GM12891 (cell line): ENCODE measurements at regions not wholly inside any gene's neighbourhood (a gene's known extent, or its start where the extent isn't known, plus 50 kb on each side); places are given as distances from the start of the nearest gene placed in this dataset.

Source experiments
- PAX5 ChIP-seq: IDR thresholded peaks from 2 replicates; pipeline ENCODE4 v1.6.1; 2011; ENCODE audit warnings: low read length, moderate library complexity, mild to moderate bottlenecking; ENCODE audit not compliant: insufficient read depth, severe bottlenecking
- POLR2A ChIP-seq: IDR thresholded peaks from 2 replicates; pipeline ENCODE4 v1.6.1; 2011; ENCODE audit warnings: low read depth, low read length, control low read depth
- POLR2AphosphoS5 ChIP-seq: IDR thresholded peaks from 2 replicates; pipeline ENCODE4 v1.6.1; 2011; ENCODE audit warnings: low read depth, low read length, control low read depth
- POU2F2 ChIP-seq: IDR thresholded peaks from 2 replicates; pipeline ENCODE4 v1.6.1; 2011; ENCODE audit warnings: low read depth, mild to moderate bottlenecking, control low read depth, low read length, moderate library complexity
- SPI1 ChIP-seq: IDR thresholded peaks from 2 replicates; pipeline ENCODE4 v1.6.1; 2011; ENCODE audit warnings: low read depth, low read length, control low read depth
- TAF1 ChIP-seq: IDR thresholded peaks from 2 replicates; pipeline ENCODE4 v1.6.1; 2011; ENCODE audit warnings: low read depth, low read length, control low read depth

GRCh38 chr21:35953597-35953996 lies 106.7 kb downstream of the SETD4 start:
- TF ChIP-seq POLR2A (no peak), POLR2AphosphoS5 (no peak), TAF1 (no peak), SPI1 (no peak), PAX5 (no peak), POU2F2 (no peak)
